Uterus (tissue), 2 donors: ENCODE measurements at regions not wholly inside any gene's neighbourhood (a gene's known extent, or its start where the extent isn't known, plus 50 kb on each side); places are given as distances from the start of the nearest gene placed in this dataset.

ENCODE experiments used
- POLR2A ChIP-seq, 2 donors: fragments of 450-650 bp; IDR thresholded peaks; one replicate each; pipeline ENCODE4 v1.6.1; 2016; ENCODE audit warnings: antibody characterized with exemption in 2 of 2, mild to moderate bottlenecking in 1 of 2, moderate library complexity in 1 of 2
- TF ChIP-seq, protein P1 (sequence below), 4 experiments: fragments of 200-600 bp in 2 of 4; fragments of 450-650 bp in 2 of 4; sonication (generic) in 2 of 4; IDR thresholded peaks; one replicate each; pipeline ENCODE4 v1.5.1; 2016 to 2019; ENCODE audit warnings: antibody characterized with exemption in 4 of 4, mild to moderate bottlenecking in 2 of 4, moderate library complexity in 1 of 4

DNA sequence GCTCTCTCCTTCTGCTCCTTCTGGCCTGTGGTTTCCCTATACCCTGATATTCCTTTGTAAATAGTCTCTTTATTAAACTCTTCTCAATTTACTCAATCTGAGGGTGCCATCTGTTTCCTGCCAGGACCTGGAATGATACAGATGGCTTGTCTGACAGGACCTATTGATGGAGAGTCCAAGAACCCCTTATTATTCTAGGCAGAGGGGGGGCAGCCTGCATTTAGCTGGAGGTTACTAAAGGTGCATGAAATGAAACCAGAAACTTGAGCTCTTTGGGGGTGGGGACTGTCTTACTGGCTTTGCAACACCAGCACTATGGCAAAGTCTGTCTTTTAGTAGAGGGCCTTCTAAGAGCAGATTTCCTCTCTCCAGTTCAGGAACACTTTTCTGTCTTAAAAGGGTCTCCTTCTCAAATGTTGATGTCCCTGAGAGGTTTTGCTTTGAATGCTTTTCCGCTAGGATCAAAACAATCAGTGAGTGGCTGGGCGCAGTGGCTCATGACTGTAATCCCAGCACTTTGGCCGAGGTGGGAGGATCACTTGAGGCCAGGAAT is 162.5 kb upstream of the MED14 start:
- TF ChIP-seq POLR2A (IDR thresholded peaks at IDR 0.05), result no peak
- TF ChIP-seq, protein P1, sequence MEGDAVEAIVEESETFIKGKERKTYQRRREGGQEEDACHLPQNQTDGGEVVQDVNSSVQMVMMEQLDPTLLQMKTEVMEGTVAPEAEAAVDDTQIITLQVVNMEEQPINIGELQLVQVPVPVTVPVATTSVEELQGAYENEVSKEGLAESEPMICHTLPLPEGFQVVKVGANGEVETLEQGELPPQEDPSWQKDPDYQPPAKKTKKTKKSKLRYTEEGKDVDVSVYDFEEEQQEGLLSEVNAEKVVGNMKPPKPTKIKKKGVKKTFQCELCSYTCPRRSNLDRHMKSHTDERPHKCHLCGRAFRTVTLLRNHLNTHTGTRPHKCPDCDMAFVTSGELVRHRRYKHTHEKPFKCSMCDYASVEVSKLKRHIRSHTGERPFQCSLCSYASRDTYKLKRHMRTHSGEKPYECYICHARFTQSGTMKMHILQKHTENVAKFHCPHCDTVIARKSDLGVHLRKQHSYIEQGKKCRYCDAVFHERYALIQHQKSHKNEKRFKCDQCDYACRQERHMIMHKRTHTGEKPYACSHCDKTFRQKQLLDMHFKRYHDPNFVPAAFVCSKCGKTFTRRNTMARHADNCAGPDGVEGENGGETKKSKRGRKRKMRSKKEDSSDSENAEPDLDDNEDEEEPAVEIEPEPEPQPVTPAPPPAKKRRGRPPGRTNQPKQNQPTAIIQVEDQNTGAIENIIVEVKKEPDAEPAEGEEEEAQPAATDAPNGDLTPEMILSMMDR (IDR thresholded peaks at IDR 0.05), result no peak
